ENCODE measurements at regions not wholly inside any gene's neighbourhood (a gene's known extent, or its start where the extent isn't known, plus 50 kb on each side); places are given as distances from the start of the nearest gene placed in this dataset.
"Not testable (repeated sequence)": the region's sequence is repeated elsewhere in the genome, so short reads cannot be mapped to it uniquely, and the experiment has no call there.

- no peak for DNase-seq (ENCODE audit: extremely low read depth in 1 of 11, low read depth in 9 of 11, low spot score in 4 of 11)
These were observed 1110.1 kb downstream of the TBL1XR1 start for GRCh38 chr3:176087066-176087697.

- no peak for DNase-seq (ENCODE audit: extremely low read depth in 1 of 11, low read depth in 9 of 11, low spot score in 4 of 11)
These were observed 1117.5 kb downstream of the TBL1XR1 start for GRCh38 chr3:176079785-176080184.

- no peak for DNase-seq (ENCODE audit: extremely low read depth in 1 of 11, low read depth in 9 of 11, low spot score in 4 of 11)
These were observed 1118.4 kb downstream of the TBL1XR1 start for GRCh38 chr3:176078906-176079305.

GRCh38 chr3:176075491-176075890 lies 1121.8 kb downstream of the TBL1XR1 start:
- no peak for DNase-seq (ENCODE audit: extremely low read depth in 1 of 11, low read depth in 9 of 11, low spot score in 4 of 11)

- no peak for DNase-seq (ENCODE audit: extremely low read depth in 1 of 11, low read depth in 9 of 11, low spot score in 4 of 11)
These were observed 1122.2 kb downstream of the TBL1XR1 start for GRCh38 chr3:176075046-176075445.

GRCh38 chr3:176074096-176074495 lies 1123.2 kb downstream of the TBL1XR1 start:
- no peak for DNase-seq (ENCODE audit: extremely low read depth in 1 of 11, low read depth in 9 of 11, low spot score in 4 of 11)

GRCh38 chr3:176071943-176072342 lies 1125.3 kb downstream of the TBL1XR1 start:
- DNase-seq (ENCODE audit: extremely low read depth in 1 of 11, low read depth in 9 of 11, low spot score in 4 of 11): no peak

GRCh38 chr3:176068750-176069149 lies 1128.5 kb downstream of the TBL1XR1 start:
- no peak for DNase-seq (ENCODE audit: extremely low read depth in 1 of 11, low read depth in 9 of 11, low spot score in 4 of 11)

GRCh38 chr3:176058856-176059255 lies 1138.4 kb downstream of the TBL1XR1 start:
- no peak for DNase-seq (ENCODE audit: extremely low read depth in 1 of 11, low read depth in 9 of 11, low spot score in 4 of 11)

GRCh38 chr3:176055836-176056235 lies 1141.4 kb downstream of the TBL1XR1 start:
- no peak for DNase-seq (ENCODE audit: extremely low read depth in 1 of 11, low read depth in 9 of 11, low spot score in 4 of 11)

- no peak for DNase-seq (ENCODE audit: extremely low read depth in 1 of 11, low read depth in 9 of 11, low spot score in 4 of 11)
These were observed 1145.5 kb downstream of the TBL1XR1 start for GRCh38 chr3:176051766-176052165.

GRCh38 chr3:176046703-176047102 lies 1150.6 kb downstream of the TBL1XR1 start:
- DNase-seq (ENCODE audit: extremely low read depth in 1 of 11, low read depth in 9 of 11, low spot score in 4 of 11): peak in 4 of 11 donors; percentile 4 to 21 (median 6)

- DNase-seq (ENCODE audit: extremely low read depth in 1 of 11, low read depth in 9 of 11, low spot score in 4 of 11): no peak
These were observed 1155.5 kb downstream of the TBL1XR1 start for GRCh38 chr3:176041812-176042211.

- DNase-seq (ENCODE audit: extremely low read depth in 1 of 11, low read depth in 9 of 11, low spot score in 4 of 11): no peak
These were observed 1156.1 kb downstream of the TBL1XR1 start for GRCh38 chr3:176041185-176041584.

- no peak for DNase-seq (ENCODE audit: extremely low read depth in 1 of 11, low read depth in 9 of 11, low spot score in 4 of 11)
These were observed 1159.6 kb downstream of the TBL1XR1 start for GRCh38 chr3:176037636-176038035.

GRCh38 chr3:176032043-176032442 lies 1165.2 kb downstream of the TBL1XR1 start:
- no peak for DNase-seq (ENCODE audit: extremely low read depth in 1 of 11, low read depth in 9 of 11, low spot score in 4 of 11)

GRCh38 chr3:176016203-176016602 lies 1157.1 kb downstream of the NAALADL2 start:
- DNase-seq (ENCODE audit: extremely low read depth in 1 of 11, low read depth in 9 of 11, low spot score in 4 of 11): not testable (repeated sequence)

GRCh38 chr3:176015228-176015627 lies 1156.1 kb downstream of the NAALADL2 start:
- not testable (repeated sequence) for DNase-seq (ENCODE audit: extremely low read depth in 1 of 11, low read depth in 9 of 11, low spot score in 4 of 11)

- no peak for DNase-seq (ENCODE audit: extremely low read depth in 1 of 11, low read depth in 9 of 11, low spot score in 4 of 11)
These were observed 1150.1 kb downstream of the NAALADL2 start for GRCh38 chr3:176009256-176009655.

- DNase-seq (ENCODE audit: extremely low read depth in 1 of 11, low read depth in 9 of 11, low spot score in 4 of 11): no peak
These were observed 1146.4 kb downstream of the NAALADL2 start for GRCh38 chr3:176005564-176005963.

GRCh38 chr3:175989161-175989560 lies 1130.0 kb downstream of the NAALADL2 start:
- no peak for DNase-seq (ENCODE audit: extremely low read depth in 1 of 11, low read depth in 9 of 11, low spot score in 4 of 11)

Data from renal cortex interstitium (tissue), 11 donors.